K562 (cell line): ENCODE measurements at regions not wholly inside any gene's neighbourhood (a gene's known extent, or its start where the extent isn't known, plus 50 kb on each side); places are given as distances from the start of the nearest gene placed in this dataset.

ENCODE experiments used
- KLF13 ChIP-seq: fragments of 450-650 bp; IDR thresholded peaks from 2 replicates; pipeline ENCODE4 v1.6.1; 2016; ENCODE audit warnings: missing genetic modification characterization, low read depth, mild to moderate bottlenecking, missing compliant biosample characterization, moderate library complexity, borderline replicate concordance
- MTF1 ChIP-seq: fragments of 250-450 bp; sonication (Bioruptor Pico); IDR thresholded peaks from 2 replicates; pipeline ENCODE4 v1.9.0; 2021; ENCODE audit warnings: moderate library complexity, mild to moderate bottlenecking, inconsistent platforms, borderline replicate concordance
- RAD21 ChIP-seq, 2 experiments: fragments of 250-450 bp in 1 of 2; fragments of 450-650 bp in 1 of 2; sonication (Bioruptor Pico) in 1 of 2; formaldehyde crosslinking in 1 of 2; IDR thresholded peaks in 1 of 2; conservative IDR thresholded peaks in 1 of 2; 2 replicates each; pipeline versions ENCODE4 v1.4.0 to v1.8.0; 2020 to 2022; ENCODE audit warnings: mild to moderate bottlenecking in 2 of 2, moderate library complexity in 1 of 2
- ZC3H4 ChIP-seq: sonication (generic); formaldehyde crosslinking; IDR thresholded peaks from 2 replicates; pipeline ENCODE4 v1.9.0; 2021; ENCODE audit warnings: missing genetic modification reagents, borderline replicate concordance
- ZNF79 ChIP-seq: fragments of 250-450 bp; sonication (Bioruptor Pico); IDR thresholded peaks from 2 replicates; pipeline ENCODE4 v1.4.0; 2020; ENCODE audit warnings: low read depth, mild to moderate bottlenecking, moderate library complexity
- TF ChIP-seq, protein P1 (sequence below), 3 experiments: IDR thresholded peaks in 2 of 3; conservative IDR thresholded peaks in 1 of 3; 2 replicates each; pipeline ENCODE4 v1.5.1; 2011 to 2012; ENCODE audit warnings: low read length in 3 of 3, mild to moderate bottlenecking in 3 of 3, control low read depth in 2 of 3, improper control_type of control experiment in 1 of 3, inconsistent platforms in 1 of 3, low read depth in 1 of 3, mixed read lengths in 1 of 3, moderate library complexity in 1 of 3; ENCODE audit not compliant: insufficient read depth in 2 of 3

DNA sequence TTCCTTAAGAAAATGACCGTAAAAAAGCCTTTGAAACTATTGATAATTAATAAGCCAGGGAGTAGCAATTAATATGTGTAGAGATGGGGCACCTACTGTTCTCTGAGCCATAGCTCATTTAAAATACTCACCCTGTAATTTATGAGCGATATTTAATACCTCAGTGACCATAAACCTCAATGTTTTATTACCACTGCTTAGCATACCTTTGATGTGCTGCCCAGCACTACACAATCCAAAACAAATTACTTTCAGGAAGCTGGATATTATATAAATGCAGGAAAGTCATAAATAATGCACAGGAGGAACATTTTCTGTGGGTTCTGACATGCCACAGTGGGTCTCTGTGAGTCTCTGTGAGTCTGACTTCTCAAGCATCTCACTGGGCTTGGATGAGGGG lies 166.1 kb upstream of the RPL34 start:
- TF ChIP-seq, protein P1, sequence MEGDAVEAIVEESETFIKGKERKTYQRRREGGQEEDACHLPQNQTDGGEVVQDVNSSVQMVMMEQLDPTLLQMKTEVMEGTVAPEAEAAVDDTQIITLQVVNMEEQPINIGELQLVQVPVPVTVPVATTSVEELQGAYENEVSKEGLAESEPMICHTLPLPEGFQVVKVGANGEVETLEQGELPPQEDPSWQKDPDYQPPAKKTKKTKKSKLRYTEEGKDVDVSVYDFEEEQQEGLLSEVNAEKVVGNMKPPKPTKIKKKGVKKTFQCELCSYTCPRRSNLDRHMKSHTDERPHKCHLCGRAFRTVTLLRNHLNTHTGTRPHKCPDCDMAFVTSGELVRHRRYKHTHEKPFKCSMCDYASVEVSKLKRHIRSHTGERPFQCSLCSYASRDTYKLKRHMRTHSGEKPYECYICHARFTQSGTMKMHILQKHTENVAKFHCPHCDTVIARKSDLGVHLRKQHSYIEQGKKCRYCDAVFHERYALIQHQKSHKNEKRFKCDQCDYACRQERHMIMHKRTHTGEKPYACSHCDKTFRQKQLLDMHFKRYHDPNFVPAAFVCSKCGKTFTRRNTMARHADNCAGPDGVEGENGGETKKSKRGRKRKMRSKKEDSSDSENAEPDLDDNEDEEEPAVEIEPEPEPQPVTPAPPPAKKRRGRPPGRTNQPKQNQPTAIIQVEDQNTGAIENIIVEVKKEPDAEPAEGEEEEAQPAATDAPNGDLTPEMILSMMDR (IDR thresholded peaks at IDR 0.05 in 2 of 3, conservative IDR thresholded peaks at IDR 0.05 in 1 of 3; ENCODE audit: insufficient read depth in 2 of 3, low read depth in 1 of 3, low read length in 3 of 3), result no peak
- TF ChIP-seq RAD21 (CRISPR knock-in tag; conservative IDR thresholded peaks at IDR 0.05 in 1 of 2, IDR thresholded peaks at IDR 0.05 in 1 of 2) (no peak), MTF1 (CRISPR knock-in tag) (no peak), ZNF79 (no peak), ZC3H4 (CRISPR knock-in tag) (no peak), KLF13 (tag) (no peak)
